Mesenchymal stem cell (in vitro differentiated cells and primary cell): ENCODE measurements at regions not wholly inside any gene's neighbourhood (a gene's known extent, or its start where the extent isn't known, plus 50 kb on each side); places are given as distances from the start of the nearest gene placed in this dataset.

Experiments
- DNase-seq: peaks from one replicate; pipeline ENCODE4 v3.0.0-alpha.2; 2013
- H2AFZ ChIP-seq: one replicate; pipeline ENCODE4 v1.6.1; 2013; ENCODE audit warnings: low read depth, mild to moderate bottlenecking, control low read depth, inconsistent platforms, low read length, moderate library complexity
- H2AK5ac ChIP-seq: 2 replicates; pipeline ENCODE4 v1.6.1; 2013; ENCODE audit warnings: low read length, moderate library complexity, mild to moderate bottlenecking, inconsistent platforms; ENCODE audit not compliant: severe bottlenecking
- H2BK120ac ChIP-seq: one replicate; pipeline ENCODE4 v1.6.1; 2013; ENCODE audit warnings: low read depth, mild to moderate bottlenecking, inconsistent platforms, low read length, moderate library complexity
- H2BK12ac ChIP-seq, 2 experiments: one replicate each; pipeline ENCODE4 v1.6.1; 2013; ENCODE audit warnings: inconsistent platforms in 2 of 2, low read length in 2 of 2, mild to moderate bottlenecking in 2 of 2, moderate library complexity in 2 of 2, control low read depth in 1 of 2
- H2BK15ac ChIP-seq: one replicate; pipeline ENCODE4 v1.6.1; 2013; ENCODE audit warnings: mild to moderate bottlenecking, low read depth, inconsistent platforms; ENCODE audit not compliant: poor library complexity, severe bottlenecking
- H2BK5ac ChIP-seq: 2 replicates; pipeline ENCODE4 v1.6.1; 2013; ENCODE audit warnings: low read depth, mild to moderate bottlenecking, low read length, control low read depth, inconsistent platforms; ENCODE audit not compliant: poor library complexity, severe bottlenecking
- H3K14ac ChIP-seq, 2 experiments: one replicate each; pipeline ENCODE4 v1.6.1; 2013; ENCODE audit warnings: inconsistent platforms in 2 of 2, low read length in 2 of 2, control low read depth in 1 of 2, mild to moderate bottlenecking in 1 of 2, moderate library complexity in 1 of 2
- H3K18ac ChIP-seq, 2 experiments: one replicate each; pipeline ENCODE4 v1.6.1; 2013; ENCODE audit warnings: inconsistent platforms in 2 of 2, low read length in 2 of 2, control low read depth in 1 of 2, low read depth in 1 of 2, mild to moderate bottlenecking in 1 of 2
- H3K23ac ChIP-seq, 2 experiments: one replicate each; pipeline ENCODE4 v1.6.1; 2013; ENCODE audit warnings: inconsistent platforms in 2 of 2, low read length in 2 of 2, mild to moderate bottlenecking in 2 of 2, moderate library complexity in 2 of 2, control low read depth in 1 of 2
- H3K27ac ChIP-seq: 2 replicates; pipeline ENCODE4 v1.5.1; 2013; ENCODE audit warnings: mild to moderate bottlenecking, moderate library complexity, low read length, control low read depth, inconsistent platforms; ENCODE audit not compliant: poor library complexity, severe bottlenecking
- H3K27me3 ChIP-seq, 2 experiments: 2 replicates each; pipeline versions ENCODE4 v1.6.1 to v1.7.0; 2013; ENCODE audit warnings: low read length in 2 of 2, mild to moderate bottlenecking in 2 of 2, moderate library complexity in 2 of 2, control low read depth in 1 of 2, inconsistent platforms in 1 of 2; ENCODE audit not compliant: control insufficient read depth in 1 of 2, insufficient read depth in 1 of 2
- H3K36me3 ChIP-seq, 2 experiments: 2 replicates each; pipeline versions ENCODE4 v1.6.1 to v1.7.0; 2013; ENCODE audit warnings: low read length in 2 of 2, control low read depth in 1 of 2, inconsistent platforms in 1 of 2, low read depth in 1 of 2, mild to moderate bottlenecking in 1 of 2; ENCODE audit not compliant: insufficient read depth in 2 of 2, control insufficient read depth in 1 of 2
- H3K4ac ChIP-seq, 2 experiments: one replicate each; pipeline ENCODE4 v1.6.1; 2013; ENCODE audit warnings: inconsistent platforms in 2 of 2, low read length in 2 of 2, mild to moderate bottlenecking in 2 of 2, moderate library complexity in 2 of 2, control low read depth in 1 of 2, low read depth in 1 of 2
- H3K4me1 ChIP-seq: 2 replicates; pipeline ENCODE4 v1.6.1; 2013; ENCODE audit warnings: low read depth, low read length, control low read depth; ENCODE audit not compliant: control insufficient read depth, insufficient read depth
- H3K4me2 ChIP-seq: 2 replicates; pipeline ENCODE4 v1.6.1; 2013; ENCODE audit warnings: low read length, mild to moderate bottlenecking, inconsistent platforms; ENCODE audit not compliant: poor library complexity, severe bottlenecking
- H3K4me3 ChIP-seq, 2 experiments: 2 replicates each; pipeline versions ENCODE4 v1.5.1 to v1.7.0; 2013; ENCODE audit warnings: low read length in 2 of 2, mild to moderate bottlenecking in 2 of 2, control low read depth in 1 of 2, low read depth in 1 of 2; ENCODE audit not compliant: insufficient read depth in 1 of 2
- H3K79me1 ChIP-seq: replicated peaks from 2 replicates; pipeline ENCODE4 v1.6.1; 2013; ENCODE audit warnings: mild to moderate bottlenecking, control low read depth, low read length, inconsistent platforms; ENCODE audit not compliant: poor library complexity, severe bottlenecking
- H3K9ac ChIP-seq: 2 replicates; pipeline ENCODE4 v1.7.0; 2013; ENCODE audit warnings: mild to moderate bottlenecking, low read length, moderate library complexity
- H3K9me3 ChIP-seq: 2 replicates; pipeline ENCODE4 v1.7.0; 2013; ENCODE audit warnings: mild to moderate bottlenecking, low read length; ENCODE audit not compliant: control insufficient read depth
- H4K8ac ChIP-seq: one replicate; pipeline ENCODE4 v1.6.1; 2013; ENCODE audit warnings: inconsistent platforms, mild to moderate bottlenecking, low read length, moderate library complexity
- H4K91ac ChIP-seq: one replicate; pipeline ENCODE4 v1.6.1; 2013; ENCODE audit warnings: mild to moderate bottlenecking, low read length, inconsistent platforms
- WGBS: methylation state at CpG from one replicate; pipeline ENCODE4 v1.1.7; 2013; ENCODE audit warnings: mixed read lengths; 5-methylcytosine and 5-hydroxymethylcytosine counted together

- Histone ChIP-seq H3K4ac (peak overlapping the region; percentile 5 to 20), H2BK120ac (no peak overlapping the region), H3K27me3 (peaks cover 28 to 31% of the 10 kb centered on the region in 2 experiments), H3K9ac (peak overlapping the region; percentile 87), H3K9me3 (no peaks in the 10 kb centered on the region), H3K14ac (peak overlapping the region in 1 of 2 experiments; percentile 57), H3K27ac (no peak overlapping the region), H3K79me1 (no peaks in the 10 kb centered on the region), H2BK5ac (no peak overlapping the region), H2AK5ac (no peak overlapping the region), H2BK12ac (no peak overlapping the region), H3K18ac (peak overlapping the region in 1 of 2 experiments; percentile 1), H3K4me2 (peak overlapping the region; percentile 34), H4K8ac (peak overlapping the region; percentile 21), H3K23ac (peak overlapping the region in 1 of 2 experiments; percentile 47), H2AFZ (peak overlapping the region; percentile 70), H2BK15ac (no peak overlapping the region), H3K36me3 (peaks cover 28 to 30% of the 10 kb centered on the region in 2 experiments), H3K4me3 (peak overlapping the region; percentile 60 to 99), H4K91ac (no peak overlapping the region), H3K4me1 (peaks cover 8% of the 10 kb centered on the region)
- peak; percentile 80 for DNase-seq
- 3% methylated on average over 56 of the region's 56 CpGs for WGBS
Observed at GRCh38 chr16:31700530-31701388, 172.8 kb upstream of the ZNF267 start.

GRCh38 chr16:31701734-31702133 is 171.9 kb upstream of the ZNF267 start:
- no peak for DNase-seq
- H2BK5ac ChIP-seq: no peak overlapping the region
- no peak overlapping the region for H3K14ac ChIP-seq
- no peak overlapping the region for H2BK12ac ChIP-seq
- H3K4me1 ChIP-seq: peaks cover 8% of the 10 kb centered on the region
- H3K27ac ChIP-seq: no peak overlapping the region
- no peak overlapping the region for H3K4ac ChIP-seq
- H3K18ac ChIP-seq: no peak overlapping the region
- no peak overlapping the region for H2BK120ac ChIP-seq
- no peak overlapping the region for H2AK5ac ChIP-seq
- H3K27me3 ChIP-seq: peaks cover 24 to 26% of the 10 kb centered on the region in 2 experiments
- H4K91ac ChIP-seq: no peak overlapping the region
- H3K9me3 ChIP-seq: no peaks in the 10 kb centered on the region
- no peak overlapping the region for H2AFZ ChIP-seq
- no peaks in the 10 kb centered on the region for H3K79me1 ChIP-seq
- peak overlapping the region; percentile 87 for H3K9ac ChIP-seq
- H4K8ac ChIP-seq: no peak overlapping the region
- H3K4me2 ChIP-seq: no peak overlapping the region
- H3K23ac ChIP-seq: no peak overlapping the region
- peaks cover 38% of the 10 kb centered on the region in 2 experiments for H3K36me3 ChIP-seq
- H3K4me3 ChIP-seq: no peak overlapping the region
- WGBS: 65% methylated on average over 3 of the region's 3 CpGs
- no peak overlapping the region for H2BK15ac ChIP-seq

GRCh38 chr16:31702796-31703195 is 170.8 kb upstream of the ZNF267 start:
- DNase-seq: no peak
- Histone ChIP-seq H4K8ac (no peak overlapping the region), H2BK120ac (no peak overlapping the region), H3K27ac (no peak overlapping the region), H3K18ac (no peak overlapping the region), H3K27me3 (peaks cover 17 to 19% of the 10 kb centered on the region in 2 experiments), H3K36me3 (peaks cover 45 to 49% of the 10 kb centered on the region in 2 experiments), H2AK5ac (no peak overlapping the region), H3K4me2 (no peak overlapping the region), H3K4me3 (no peak overlapping the region), H3K79me1 (no peaks in the 10 kb centered on the region), H3K9ac (no peak overlapping the region), H3K9me3 (no peaks in the 10 kb centered on the region), H4K91ac (no peak overlapping the region), H3K4ac (no peak overlapping the region), H2BK15ac (no peak overlapping the region), H3K14ac (no peak overlapping the region), H3K23ac (no peak overlapping the region), H2AFZ (no peak overlapping the region), H3K4me1 (peaks cover 8% of the 10 kb centered on the region), H2BK12ac (no peak overlapping the region), H2BK5ac (no peak overlapping the region)
- WGBS: 100% methylated on average over 1 of the region's 5 CpGs

GRCh38 chr16:31703526-31704128 is 170.0 kb upstream of the ZNF267 start:
- H2AFZ ChIP-seq: no peak overlapping the region
- H3K14ac ChIP-seq: no peak overlapping the region
- H3K9ac ChIP-seq: no peak overlapping the region
- H3K4me1 ChIP-seq: peaks cover 8% of the 10 kb centered on the region
- no peak overlapping the region for H3K23ac ChIP-seq
- no peak overlapping the region for H3K27ac ChIP-seq
- no peak for DNase-seq
- H3K18ac ChIP-seq: no peak overlapping the region
- no peak overlapping the region for H2AK5ac ChIP-seq
- no peak overlapping the region for H4K91ac ChIP-seq
- no peaks in the 10 kb centered on the region for H3K9me3 ChIP-seq
- no peak overlapping the region for H3K4me2 ChIP-seq
- 84% methylated on average over 5 of the region's 5 CpGs for WGBS
- H4K8ac ChIP-seq: no peak overlapping the region
- peaks cover 10 to 16% of the 10 kb centered on the region in 2 experiments for H3K27me3 ChIP-seq
- no peak overlapping the region for H2BK15ac ChIP-seq
- no peak overlapping the region for H3K4me3 ChIP-seq
- peaks cover 54 to 57% of the 10 kb centered on the region in 2 experiments for H3K36me3 ChIP-seq
- no peaks in the 10 kb centered on the region for H3K79me1 ChIP-seq
- no peak overlapping the region for H2BK12ac ChIP-seq
- H3K4ac ChIP-seq: no peak overlapping the region
- H2BK120ac ChIP-seq: no peak overlapping the region
- no peak overlapping the region for H2BK5ac ChIP-seq
